ENCODE measurements at regions not wholly inside any gene's neighbourhood (a gene's known extent, or its start where the extent isn't known, plus 50 kb on each side); places are given as distances from the start of the nearest gene placed in this dataset.
"Not testable (repeated sequence)": the region's sequence is repeated elsewhere in the genome, so short reads cannot be mapped to it uniquely, and the experiment has no call there.

DNA sequence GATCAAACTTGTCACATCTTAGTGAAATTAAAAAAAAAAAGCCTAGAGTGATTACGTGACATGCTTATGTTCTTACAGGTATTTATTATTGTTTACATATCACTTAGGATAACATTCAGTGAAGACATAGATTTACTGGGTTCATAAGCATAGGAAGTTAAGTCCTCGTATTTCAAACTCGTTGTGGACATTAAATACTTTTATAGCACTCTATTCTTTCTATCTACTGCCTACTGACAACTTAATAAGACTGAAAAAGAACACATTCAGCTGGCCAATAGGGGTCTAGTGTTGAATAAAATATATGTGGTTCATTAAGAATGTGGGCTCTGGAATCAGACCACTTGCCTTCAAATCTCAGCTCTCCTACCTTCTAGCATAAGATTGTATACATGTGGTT lies 1927.4 kb downstream of the PCDH9 start:
- DNase-seq (ENCODE audit: low spot score): no peak

DNA sequence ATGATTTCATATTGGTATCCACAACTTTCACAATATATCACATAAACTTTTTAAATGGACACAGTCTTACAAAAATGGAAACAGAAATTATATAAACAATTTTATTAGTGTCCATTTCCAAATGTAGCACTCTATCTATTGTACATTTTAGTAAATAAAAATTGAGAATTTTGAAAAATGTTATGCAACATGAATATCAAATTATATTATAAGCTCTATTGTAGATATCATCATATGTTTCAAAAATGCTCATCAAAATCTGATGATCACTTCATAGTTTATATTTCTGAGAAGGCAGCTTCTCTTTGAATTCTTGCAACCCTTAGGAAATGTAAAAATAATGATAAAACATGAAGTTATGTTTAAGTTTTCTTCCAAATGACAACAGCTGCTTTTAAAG lies 1928.6 kb downstream of the PCDH9 start:
- no peak for DNase-seq (ENCODE audit: low spot score)

DNA sequence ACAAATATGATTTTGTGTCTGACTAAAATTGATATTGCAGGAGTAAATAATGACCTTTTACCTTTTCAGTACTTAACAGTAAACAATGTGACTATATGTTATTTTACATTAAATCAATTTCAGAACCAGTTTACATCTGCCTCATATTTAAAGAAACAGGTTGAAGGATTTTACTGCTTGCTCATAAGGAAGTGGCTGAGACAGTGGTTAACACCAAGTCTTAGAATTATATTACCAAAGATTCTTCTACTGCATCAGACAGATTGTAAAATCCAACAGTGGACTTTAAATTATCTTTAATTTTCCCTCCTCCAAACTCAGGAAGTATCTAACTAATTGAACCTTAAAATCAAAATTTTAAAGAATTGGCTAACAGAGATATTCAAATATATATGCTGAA lies 1929.9 kb downstream of the PCDH9 start:
- no peak for DNase-seq (ENCODE audit: low spot score)

DNA sequence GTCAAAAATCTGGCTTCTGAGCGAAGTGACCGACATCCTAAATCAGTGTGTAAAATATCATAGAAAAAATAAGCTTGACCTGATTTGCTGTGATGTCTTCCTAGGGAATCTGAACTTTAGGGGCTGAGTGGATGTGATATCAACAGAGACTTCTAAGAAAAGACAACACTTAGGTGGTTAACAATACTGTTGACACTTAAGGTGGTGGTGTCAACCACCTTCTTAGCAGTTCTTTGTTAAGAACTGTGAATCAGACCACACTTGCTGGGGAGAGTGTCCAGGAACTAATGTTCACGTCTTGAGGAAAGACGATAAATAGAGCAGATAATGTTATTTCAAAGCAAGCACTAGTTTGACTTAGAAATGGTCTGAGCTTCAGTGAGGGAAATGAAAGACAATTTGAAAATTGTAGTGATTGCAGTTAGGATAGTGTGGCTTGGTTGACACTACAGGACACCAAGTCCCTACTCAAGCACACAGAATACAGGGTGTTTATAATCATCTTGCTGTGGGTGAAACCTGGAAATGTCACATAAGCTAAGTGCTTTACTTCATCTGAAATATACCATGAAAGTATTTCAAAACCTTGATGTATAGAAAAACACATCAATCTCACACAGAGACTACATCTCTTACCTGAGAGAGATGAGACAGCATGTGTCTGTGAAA lies 1936.5 kb downstream of the PCDH9 start:
- DNase-seq (ENCODE audit: low spot score): no peak

DNA sequence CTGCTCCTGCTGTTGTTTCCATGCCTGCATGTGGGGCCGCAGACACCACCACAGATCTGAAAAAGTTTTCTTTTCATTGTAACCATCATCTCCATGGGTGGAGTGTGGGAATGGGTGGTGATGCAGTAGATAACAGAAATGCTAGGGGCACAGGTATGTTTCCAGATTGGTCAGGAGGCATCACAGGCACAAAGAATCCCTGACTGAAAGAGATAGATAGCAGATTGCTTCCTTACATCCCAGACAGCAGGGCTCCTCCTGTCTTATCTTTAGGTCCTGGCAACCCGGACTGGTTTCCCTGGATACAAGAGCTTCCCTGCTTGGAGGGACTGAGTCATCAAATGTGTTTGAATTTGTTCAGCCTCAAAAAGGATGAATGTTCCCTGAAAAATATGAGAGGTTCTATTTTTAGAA lies 1937.6 kb downstream of the PCDH9 start:
- no peak for DNase-seq (ENCODE audit: low spot score)

DNA sequence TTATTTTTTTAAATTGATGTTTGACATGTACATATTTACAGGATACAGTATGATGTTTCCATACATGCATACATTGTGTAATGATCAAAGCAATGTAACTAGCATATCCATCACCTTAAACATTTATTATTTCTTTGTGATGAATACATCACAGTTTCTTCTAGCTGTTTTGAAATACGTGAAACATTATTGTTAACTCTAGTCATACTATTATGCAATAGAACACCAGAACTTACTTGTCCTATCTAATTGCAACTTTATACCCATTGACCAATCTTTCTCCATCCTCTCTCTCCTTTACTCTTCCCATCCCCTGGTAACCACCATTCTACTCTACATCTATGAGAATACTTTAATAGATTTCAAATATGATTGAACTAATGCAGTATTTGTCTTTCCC lies 1942.7 kb downstream of the PCDH9 start:
- DNase-seq (ENCODE audit: low spot score): no peak

DNA sequence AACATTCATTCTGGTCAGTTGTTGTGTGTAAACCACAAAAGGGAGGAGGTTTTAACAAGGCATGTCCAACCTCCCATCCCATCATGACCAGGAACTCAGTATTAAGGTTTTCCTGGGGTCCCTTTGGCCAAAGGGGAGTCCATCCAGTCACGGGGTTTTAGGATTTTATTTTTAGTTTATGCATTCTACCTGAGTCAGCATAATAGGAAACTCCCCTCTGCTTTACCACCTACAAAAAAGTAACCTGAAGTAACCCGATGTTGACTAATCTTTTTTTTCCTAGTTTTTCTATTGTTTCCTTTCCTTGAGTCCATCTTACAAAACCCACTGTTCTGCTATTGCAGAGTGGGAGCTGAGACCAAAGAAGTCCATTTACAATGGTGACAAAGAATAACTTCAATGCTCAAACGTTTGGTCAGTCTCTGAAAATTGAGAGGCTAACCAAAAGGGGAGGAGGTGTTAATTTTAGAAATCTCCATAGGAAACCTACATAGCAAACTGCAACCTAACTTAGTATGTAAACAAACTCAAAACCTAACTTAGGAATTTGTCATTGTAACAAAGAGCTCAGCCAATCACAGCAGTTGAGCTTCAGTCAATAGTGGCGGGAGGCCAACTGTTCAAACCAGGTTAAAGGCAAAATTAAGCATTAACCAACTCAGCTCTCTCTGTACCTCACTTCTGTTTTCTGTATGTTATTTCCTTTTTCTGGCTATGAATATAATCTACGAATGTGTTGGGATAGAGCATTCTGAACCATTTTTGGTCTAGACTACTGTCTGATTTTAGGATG lies 1954.1 kb downstream of the PCDH9 start:
- DNase-seq (ENCODE audit: low spot score): no peak

DNA sequence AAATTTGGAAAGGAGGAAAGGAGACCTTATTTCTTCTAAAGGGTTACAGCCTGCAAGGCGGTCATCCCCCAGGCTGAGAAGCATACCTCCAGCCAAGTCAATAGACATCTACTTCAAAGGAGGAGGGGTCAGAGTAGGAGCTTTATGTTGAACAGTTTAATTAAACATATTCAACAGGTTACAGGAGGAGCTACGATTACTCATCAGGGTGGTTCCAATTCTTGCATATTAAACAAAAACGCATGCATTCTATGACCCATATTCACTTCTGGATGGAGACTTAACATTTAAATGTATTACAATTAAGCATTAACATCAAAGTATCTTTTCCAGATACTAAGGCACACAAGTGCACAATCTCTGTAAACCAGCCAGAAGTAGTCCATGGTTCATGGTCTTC lies 1955.0 kb downstream of the PCDH9 start:
- no peak for DNase-seq (ENCODE audit: low spot score)

DNA sequence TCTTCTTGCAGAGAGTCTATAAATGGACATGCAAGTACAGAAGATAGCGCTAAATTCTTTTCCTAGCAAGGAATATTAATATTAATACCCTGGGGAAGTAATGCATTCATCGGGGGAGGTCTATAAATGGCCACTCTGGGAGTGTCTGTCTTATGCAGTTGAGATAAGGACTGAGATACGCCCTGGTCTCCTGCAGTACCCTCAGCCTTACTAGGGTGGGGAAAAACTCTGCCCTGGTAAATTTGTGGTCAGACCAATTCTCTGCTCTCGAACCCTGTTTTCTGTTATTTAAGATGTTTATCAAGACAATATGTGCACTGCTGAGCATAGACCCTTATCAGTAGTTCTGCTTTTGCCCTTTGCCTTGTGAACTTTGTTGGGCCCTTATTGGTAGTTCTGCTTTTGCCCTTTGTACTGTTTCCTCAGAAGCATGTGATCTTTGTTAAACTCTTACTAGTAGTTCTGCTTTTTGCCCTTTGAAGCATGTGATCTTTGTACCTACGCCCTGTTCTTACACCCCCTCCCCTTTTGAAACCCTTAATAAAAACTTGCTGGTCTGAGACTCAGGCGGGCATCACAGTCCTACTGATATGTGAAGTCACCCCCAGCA lies 1956.2 kb downstream of the PCDH9 start:
- not testable (repeated sequence) for DNase-seq (ENCODE audit: low spot score)

DNA sequence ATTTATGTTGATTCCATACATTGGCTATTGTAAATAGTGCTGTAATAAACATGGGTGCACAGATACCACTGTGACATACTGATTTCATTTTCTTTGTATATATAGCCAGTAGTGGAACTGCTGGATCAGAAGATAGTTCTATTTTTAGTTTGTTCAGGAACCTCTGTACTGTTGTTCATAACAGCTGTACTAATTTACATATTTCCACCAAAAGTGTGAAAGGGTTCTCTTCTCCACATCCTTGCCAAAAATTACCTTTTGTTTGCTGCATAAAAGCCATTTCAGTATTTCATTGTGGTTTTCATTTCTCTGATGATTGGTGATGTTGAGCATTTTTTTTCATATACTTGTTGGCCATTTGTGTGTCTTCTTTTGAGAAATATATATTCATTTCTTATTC lies 1962.1 kb downstream of the PCDH9 start:
- no peak for DNase-seq (ENCODE audit: low spot score)

DNA sequence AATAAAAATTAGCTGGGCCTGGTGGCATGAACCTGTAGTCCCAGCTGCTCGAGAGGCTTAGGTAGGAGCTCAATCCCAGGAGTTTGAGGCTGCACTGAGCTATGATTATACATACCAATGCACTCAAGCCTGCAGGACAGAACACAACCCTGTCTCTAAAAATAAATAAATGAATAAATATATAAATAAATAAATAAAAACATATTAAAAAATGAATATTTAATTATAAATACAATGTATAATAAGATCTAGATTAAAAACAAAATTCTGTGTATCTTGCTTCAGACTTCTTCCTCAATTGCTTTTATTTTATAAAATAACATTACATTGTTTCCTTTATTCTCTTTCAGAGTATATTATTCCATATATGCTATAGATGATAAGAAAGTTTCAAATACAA lies 1964.1 kb downstream of the PCDH9 start:
- DNase-seq (ENCODE audit: low spot score): no peak

DNA sequence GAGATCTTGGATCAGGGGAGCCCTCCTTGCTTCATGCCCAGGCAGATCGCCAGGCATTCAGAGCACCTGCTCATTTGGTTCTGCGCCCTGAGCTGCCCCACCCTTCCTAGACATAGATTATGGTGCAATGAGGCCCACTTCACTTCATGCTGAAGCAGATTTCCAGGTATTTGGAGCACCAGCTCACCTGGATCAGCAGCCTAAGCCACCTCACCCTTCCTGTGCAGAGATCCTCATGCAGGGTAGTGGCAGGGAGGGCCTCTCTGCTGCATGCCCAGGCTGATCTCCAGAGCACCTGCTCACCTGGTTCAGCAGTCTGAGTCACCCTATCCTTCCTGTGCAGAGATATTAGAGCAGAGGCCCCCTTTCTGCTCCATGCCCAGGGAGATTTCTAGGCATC lies 1966.1 kb downstream of the PCDH9 start:
- no peak for DNase-seq (ENCODE audit: low spot score)

DNA sequence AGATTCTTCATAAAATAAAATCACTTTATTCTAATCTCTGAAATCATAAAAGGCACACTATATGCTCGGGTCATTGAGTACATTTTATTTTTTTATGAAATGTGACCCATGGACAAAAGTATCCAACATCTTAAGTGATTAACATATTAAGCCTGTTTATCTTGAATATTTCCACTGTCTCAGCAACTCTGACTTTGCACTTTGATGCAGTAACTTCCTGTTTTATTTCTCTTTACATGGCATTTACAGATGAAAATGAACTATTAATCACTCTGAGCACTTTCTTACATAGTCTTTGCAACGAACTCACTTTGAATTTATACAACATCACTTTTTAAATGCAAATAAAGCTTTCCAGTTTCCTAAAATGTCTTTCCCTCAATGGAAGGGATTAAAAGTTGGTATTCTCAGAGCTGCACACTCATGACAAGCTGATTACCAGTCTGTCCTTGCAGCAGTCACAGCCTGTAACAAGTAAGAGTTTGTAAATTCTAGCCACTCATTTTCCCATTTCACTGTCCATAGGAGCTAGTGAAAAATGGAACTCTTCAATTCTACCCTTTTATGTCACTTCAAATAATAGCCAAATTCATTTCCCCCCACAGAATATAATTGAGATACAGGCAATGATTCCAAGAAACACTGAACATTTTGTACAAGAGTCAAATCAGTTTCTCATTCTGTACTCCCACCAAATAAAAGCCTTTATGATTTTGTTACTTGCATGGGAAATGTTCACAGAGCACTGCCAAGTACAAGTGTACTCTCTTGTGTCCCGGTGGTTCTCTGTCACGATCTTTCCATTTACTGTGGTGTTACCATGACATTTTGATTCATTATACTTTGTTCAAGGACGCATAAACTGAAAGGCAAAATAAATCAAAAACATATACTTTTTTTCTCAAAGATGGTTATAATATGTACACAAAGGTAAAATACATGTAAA lies 1968.9 kb downstream of the PCDH9 start:
- no peak for DNase-seq (ENCODE audit: low spot score)

DNA sequence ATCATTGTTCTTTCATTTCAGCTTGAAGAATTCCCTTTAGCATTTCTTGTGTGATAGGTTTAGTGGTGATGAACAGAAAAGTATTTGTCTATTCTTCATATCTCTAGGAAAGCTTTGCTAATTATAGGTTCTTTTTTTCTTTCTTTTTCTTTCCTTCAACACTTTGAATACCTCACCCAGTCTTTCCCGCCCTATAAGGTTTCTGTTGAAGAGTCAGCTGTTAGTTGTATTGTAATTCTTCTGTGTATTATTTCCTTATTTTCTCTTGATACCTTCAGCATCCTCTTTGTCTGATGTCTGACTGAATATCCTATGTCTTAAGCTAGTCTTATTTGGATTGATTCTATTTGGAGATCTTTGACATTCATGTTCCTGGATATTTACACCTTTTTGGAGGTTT lies 1989.4 kb downstream of the PCDH9 start:
- no peak for DNase-seq (ENCODE audit: low spot score)

DNA sequence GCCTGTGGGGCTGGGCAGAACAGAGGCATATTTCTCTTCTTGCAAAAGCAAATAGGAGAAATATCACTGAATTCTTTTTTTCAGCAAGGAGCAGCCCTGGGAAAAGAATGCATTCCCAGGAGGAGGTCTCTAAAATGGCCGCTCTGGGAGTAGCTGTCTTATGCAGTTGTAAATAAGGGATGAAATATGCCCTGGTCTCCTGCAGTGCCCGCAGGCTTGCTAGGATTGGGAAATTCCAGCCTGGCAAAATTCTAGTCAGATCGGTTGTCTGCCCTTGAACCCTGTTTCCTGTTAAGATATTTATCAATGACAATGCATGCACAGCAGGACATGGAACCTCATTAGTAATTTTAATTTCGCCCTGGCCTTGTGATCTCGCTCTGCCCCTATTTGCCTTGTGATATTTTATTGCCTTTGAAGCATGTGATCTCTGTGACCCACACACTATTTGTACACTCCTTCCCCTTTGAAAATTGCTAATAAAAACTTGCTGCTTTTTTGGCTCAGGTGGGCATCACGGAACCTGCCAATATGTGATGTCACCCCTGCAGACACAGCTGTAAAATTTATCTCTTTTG lies 1993.2 kb downstream of the PCDH9 start:
- DNase-seq (ENCODE audit: low spot score): no peak

DNA sequence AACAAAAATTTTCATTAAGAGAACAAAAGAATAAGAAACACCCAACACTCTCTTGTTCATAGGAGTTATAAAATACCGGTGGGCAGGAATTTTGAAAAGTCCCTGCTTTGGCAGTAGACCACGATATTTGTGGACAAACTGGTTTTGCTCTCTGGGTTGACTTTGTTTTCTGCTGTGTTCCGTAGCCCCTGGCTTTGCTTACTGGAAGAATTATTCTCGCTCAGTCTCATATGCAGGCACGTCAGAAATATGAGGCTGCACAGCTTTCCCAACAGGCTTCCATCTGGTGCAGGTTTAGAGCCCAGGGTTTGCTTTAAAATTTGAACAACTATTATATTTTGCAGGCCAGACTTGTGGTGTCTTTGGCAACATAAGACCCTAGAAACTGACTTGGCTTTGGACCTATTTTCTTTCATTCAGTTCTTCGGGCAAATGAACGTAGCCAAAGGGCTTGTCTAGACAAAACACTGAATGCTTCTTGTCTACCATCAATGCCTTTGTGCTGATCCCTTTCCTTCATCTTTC lies 2012.6 kb downstream of the PCDH9 start:
- no peak for DNase-seq (ENCODE audit: low spot score)

DNA sequence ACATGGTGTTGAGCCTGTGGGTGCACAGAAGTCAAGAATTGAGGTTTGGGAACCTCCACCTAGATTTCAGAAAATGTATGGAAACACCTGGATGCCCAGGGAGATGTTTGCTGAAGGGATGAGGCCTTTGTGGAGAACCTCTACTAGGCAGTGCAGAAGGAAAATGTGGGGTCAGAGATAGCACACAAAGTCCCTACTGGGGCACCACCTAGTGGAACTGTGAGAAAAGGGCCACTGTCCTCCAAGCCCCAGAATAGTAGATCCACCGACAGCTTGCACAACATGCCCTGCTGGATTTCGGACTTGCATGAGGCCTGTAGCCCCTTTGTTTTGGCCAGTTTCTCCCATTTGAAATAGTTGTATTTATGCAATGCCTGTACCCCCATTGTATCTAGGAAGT lies 2027.3 kb downstream of the PCDH9 start:
- DNase-seq (ENCODE audit: low spot score): not testable (repeated sequence)

DNA sequence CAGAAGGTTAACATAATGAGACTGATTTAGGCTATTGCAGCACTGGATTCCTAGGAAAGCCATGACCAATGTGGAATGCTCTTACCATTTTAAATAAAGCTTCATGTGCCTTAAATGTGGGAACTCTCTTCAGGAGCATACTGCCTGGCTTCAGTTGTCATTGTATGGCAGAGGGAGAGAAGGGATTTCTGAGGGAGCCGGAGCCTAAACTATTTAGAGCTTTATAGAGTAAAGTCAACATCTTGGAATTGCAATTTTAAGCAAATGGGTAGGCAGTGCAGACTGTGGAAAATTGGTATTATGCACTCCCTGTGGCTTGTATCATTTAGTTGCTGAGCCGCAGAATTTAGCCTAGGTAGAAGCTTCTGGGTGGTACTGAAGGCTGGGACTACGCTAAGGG lies 2041.4 kb downstream of the PCDH9 start:
- no peak for DNase-seq (ENCODE audit: low spot score)

DNA sequence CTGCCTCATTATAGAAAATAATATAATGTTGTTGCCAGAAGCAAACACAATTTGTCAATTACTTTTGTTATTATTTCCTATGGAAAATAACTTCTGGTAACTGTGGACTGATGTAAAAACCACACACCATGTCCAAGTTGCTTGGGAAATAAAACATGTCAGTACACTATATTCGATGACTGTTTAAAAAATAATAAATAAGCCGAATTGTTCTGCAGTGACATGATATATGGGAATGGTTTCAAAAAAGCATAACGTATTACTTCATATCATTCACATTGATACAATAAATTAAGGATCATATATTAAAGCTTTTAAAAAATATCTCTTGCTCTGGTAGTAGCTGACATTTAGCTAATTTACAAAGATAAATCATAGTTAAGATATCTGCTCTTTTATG lies 2062.1 kb downstream of the PCDH9 start:
- DNase-seq (ENCODE audit: low spot score): no peak

DNA sequence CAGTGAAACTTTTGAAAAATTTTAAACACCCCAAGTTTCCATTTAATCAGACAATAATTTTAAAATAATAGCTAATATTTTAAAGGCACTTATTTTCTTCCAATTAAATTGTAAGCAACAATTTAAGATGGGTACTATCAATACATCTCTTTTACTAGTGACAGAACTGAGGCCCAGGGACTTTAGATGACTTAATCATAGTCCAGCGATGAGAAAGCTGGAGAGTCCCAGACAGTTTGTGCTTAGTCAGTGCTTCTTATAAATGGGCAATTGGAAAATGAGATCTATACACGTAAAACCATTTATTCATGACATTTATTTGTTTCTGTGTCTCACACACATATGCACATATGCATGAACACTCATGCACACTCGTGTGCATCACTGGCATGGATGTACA lies 2063.5 kb downstream of the PCDH9 start:
- DNase-seq (ENCODE audit: low spot score): no peak

DNA sequence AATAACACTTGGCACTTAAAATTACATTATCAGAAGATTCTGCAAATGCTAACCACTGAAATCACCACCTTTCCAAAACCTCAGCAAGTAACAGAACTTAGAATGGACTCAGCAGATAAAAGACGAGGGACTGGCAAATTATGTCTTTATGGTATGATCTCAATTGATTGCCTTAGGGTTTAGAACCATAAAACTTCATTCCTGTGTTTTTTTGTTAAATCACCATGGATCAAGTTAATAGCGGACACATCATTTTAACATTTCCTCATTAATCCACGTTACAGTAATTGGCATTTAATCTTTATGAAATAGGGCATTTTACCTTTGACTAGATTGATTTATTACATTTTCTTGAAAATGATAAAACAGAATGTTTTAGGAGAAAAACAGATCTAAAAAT lies 2070.3 kb downstream of the PCDH9 start:
- no peak for DNase-seq (ENCODE audit: low spot score)

DNA sequence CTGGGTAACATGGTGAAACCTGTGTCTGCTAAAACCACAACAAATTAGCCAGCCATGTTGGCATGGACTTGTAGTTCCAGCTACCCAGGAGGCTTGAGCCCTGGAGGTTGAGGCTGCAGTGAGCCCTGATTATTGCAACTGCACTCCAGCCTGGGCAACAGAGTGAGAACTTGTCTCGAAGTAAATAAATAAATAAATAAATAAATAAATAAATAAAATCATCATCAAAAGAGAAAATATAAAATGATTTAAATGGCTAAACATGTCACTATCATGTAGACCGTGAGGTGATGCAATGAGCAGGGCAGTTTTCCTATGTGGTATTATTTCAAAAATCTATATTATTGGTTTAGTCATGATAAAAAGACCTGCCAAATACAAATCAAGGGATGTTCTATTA lies 2074.3 kb downstream of the PCDH9 start:
- no peak for DNase-seq (ENCODE audit: low spot score)
